GM12891 (cell line): ENCODE measurements at regions not wholly inside any gene's neighbourhood (a gene's known extent, or its start where the extent isn't known, plus 50 kb on each side); places are given as distances from the start of the nearest gene placed in this dataset.

Experiments used
- PAX5 ChIP-seq: IDR thresholded peaks from 2 replicates; pipeline ENCODE4 v1.6.1; 2011; ENCODE audit warnings: low read length, moderate library complexity, mild to moderate bottlenecking; ENCODE audit not compliant: insufficient read depth, severe bottlenecking
- POLR2A ChIP-seq: IDR thresholded peaks from 2 replicates; pipeline ENCODE4 v1.6.1; 2011; ENCODE audit warnings: low read depth, low read length, control low read depth
- POLR2AphosphoS5 ChIP-seq: IDR thresholded peaks from 2 replicates; pipeline ENCODE4 v1.6.1; 2011; ENCODE audit warnings: low read depth, low read length, control low read depth
- SPI1 ChIP-seq: IDR thresholded peaks from 2 replicates; pipeline ENCODE4 v1.6.1; 2011; ENCODE audit warnings: low read depth, low read length, control low read depth
- TAF1 ChIP-seq: IDR thresholded peaks from 2 replicates; pipeline ENCODE4 v1.6.1; 2011; ENCODE audit warnings: low read depth, low read length, control low read depth

- TF ChIP-seq POLR2A (no peak), POLR2AphosphoS5 (no peak), TAF1 (no peak), PAX5 (no peak), SPI1 (no peak)
These were observed 62.1 kb upstream of the FREM2 start for GRCh38 chr13:38624822-38625221.
